Prostate gland (tissue), 2 donors: ENCODE measurements at regions not wholly inside any gene's neighbourhood (a gene's known extent, or its start where the extent isn't known, plus 50 kb on each side); places are given as distances from the start of the nearest gene placed in this dataset.

Source experiments
- DNase-seq: peaks from one replicate; pipeline ENCODE4 v3.0.0-alpha.2; 2019; ENCODE audit warnings: low spot score
- H3K27ac ChIP-seq, 2 donors: fragments of 200-600 bp; sonication (generic); 2 replicates each; pipeline ENCODE4 v1.5.1; 2017 to 2019
- H3K27me3 ChIP-seq: fragments of 200-600 bp; sonication (generic); replicated peaks from 2 replicates; pipeline ENCODE4 v1.5.1; 2019; ENCODE audit not compliant: insufficient read depth
- H3K36me3 ChIP-seq, 2 donors: fragments of 200-600 bp; sonication (generic); 1 replicate in 1 of 2; 2 replicates in 1 of 2; pipeline versions ENCODE4 v1.5.1 to v1.8.1; 2017 to 2019
- H3K4me1 ChIP-seq: fragments of 200-600 bp; sonication (generic); replicated peaks from 2 replicates; pipeline ENCODE4 v1.5.1; 2019
- H3K4me3 ChIP-seq, 2 donors: fragments of 200-600 bp; sonication (generic); 2 replicates each; pipeline ENCODE4 v1.5.1; 2017 to 2019
- H3K9me3 ChIP-seq: fragments of 200-600 bp; sonication (generic); 2 replicates; pipeline ENCODE4 v1.5.1; 2017
- CTCF ChIP-seq, 4 experiments: fragments of 200-600 bp in 2 of 4; fragments of 450-650 bp in 2 of 4; sonication (generic) in 2 of 4; IDR thresholded peaks; 1 replicate in 3 of 4; 2 replicates in 1 of 4; pipeline ENCODE4 v1.5.1; 2016 to 2019; ENCODE audit warnings: antibody characterized with exemption in 4 of 4, mild to moderate bottlenecking in 2 of 4, moderate library complexity in 2 of 4
- POLR2A ChIP-seq: fragments of 450-650 bp; IDR thresholded peaks from one replicate; pipeline ENCODE4 v1.6.1; 2016; ENCODE audit warnings: antibody characterized with exemption, mild to moderate bottlenecking
- POLR2AphosphoS5 ChIP-seq: sonication (generic); formaldehyde crosslinking; IDR thresholded peaks from one replicate; pipeline ENCODE4 v1.6.1; 2017; ENCODE audit warnings: antibody characterized with exemption
- WGBS: methylation state at CpG from one replicate; pipeline ENCODE4 v1.1.5; 2018; 5-methylcytosine and 5-hydroxymethylcytosine counted together
- intact Hi-C: fragments of 100-400 bp; cut with DNase I; formaldehyde crosslinking; loops from one replicate; pipeline ENCODE4 v1.14.2; 2022

GRCh38 chr1:14057640-14058039, 357.7 kb downstream of the PRDM2 start:
- Histone ChIP-seq H3K4me3 (no peak overlapping the region), H3K27me3 (no peaks in the 10 kb centered on the region), H3K9me3 (no peaks in the 10 kb centered on the region), H3K36me3 (no peaks in the 10 kb centered on the region), H3K27ac (no peak overlapping the region), H3K4me1 (no peaks in the 10 kb centered on the region)
- DNase-seq: no peak
- WGBS: 95% methylated on average over 3 of the region's 3 CpGs
- intact Hi-C loops: no loop called here
- no peak for TF ChIP-seq POLR2A
- no peak for TF ChIP-seq CTCF (IDR thresholded peaks at IDR 0.05)
- TF ChIP-seq POLR2AphosphoS5: no peak

GRCh38 chr1:14061204-14061603, 361.2 kb downstream of the PRDM2 start:
- intact Hi-C loops: no loop called here
- Histone ChIP-seq H3K27me3 (no peaks in the 10 kb centered on the region), H3K4me1 (no peaks in the 10 kb centered on the region), H3K36me3 (no peaks in the 10 kb centered on the region), H3K4me3 (no peak overlapping the region), H3K9me3 (no peaks in the 10 kb centered on the region), H3K27ac (no peak overlapping the region)
- DNase-seq: no peak
- WGBS: 91% methylated on average over 3 of the region's 3 CpGs
- TF ChIP-seq POLR2A (no peak), POLR2AphosphoS5 (no peak), CTCF (IDR thresholded peaks at IDR 0.05) (no peak)

- DNase-seq: no peak
- WGBS: 96% methylated on average over 5 of the region's 5 CpGs
- no peaks in the 10 kb centered on the region for H3K27me3 ChIP-seq
- no peaks in the 10 kb centered on the region for H3K4me1 ChIP-seq
- H3K36me3 ChIP-seq: no peaks in the 10 kb centered on the region
- no peaks in the 10 kb centered on the region for H3K9me3 ChIP-seq
- TF ChIP-seq CTCF (IDR thresholded peaks at IDR 0.05) (no peak), POLR2AphosphoS5 (no peak), POLR2A (no peak)
- H3K4me3 ChIP-seq: no peak overlapping the region
- intact Hi-C loops: no loop called here
- no peak overlapping the region for H3K27ac ChIP-seq
Observed at GRCh38 chr1:14061722-14062121, 361.7 kb downstream of the PRDM2 start.

GRCh38 chr1:14062669-14063068, 362.7 kb downstream of the PRDM2 start:
- no peak overlapping the region for H3K4me3 ChIP-seq
- H3K27me3 ChIP-seq: no peaks in the 10 kb centered on the region
- no peaks in the 10 kb centered on the region for H3K9me3 ChIP-seq
- intact Hi-C loops: no loop called here
- no peak overlapping the region for H3K27ac ChIP-seq
- H3K4me1 ChIP-seq: no peaks in the 10 kb centered on the region
- 68% methylated on average over 4 of the region's 4 CpGs for WGBS
- TF ChIP-seq CTCF (IDR thresholded peaks at IDR 0.05): no peak
- no peak for TF ChIP-seq POLR2AphosphoS5
- TF ChIP-seq POLR2A: no peak
- no peaks in the 10 kb centered on the region for H3K36me3 ChIP-seq
- no peak for DNase-seq

- H3K36me3 ChIP-seq: no peaks in the 10 kb centered on the region
- H3K27ac ChIP-seq: no peak overlapping the region
- intact Hi-C loops: no loop called here
- peak; percentile 20 for DNase-seq
- no peaks in the 10 kb centered on the region for H3K9me3 ChIP-seq
- H3K4me1 ChIP-seq: no peaks in the 10 kb centered on the region
- no peak for TF ChIP-seq CTCF (IDR thresholded peaks at IDR 0.05)
- TF ChIP-seq POLR2AphosphoS5: peak; percentile 43
- H3K4me3 ChIP-seq: no peak overlapping the region
- no peaks in the 10 kb centered on the region for H3K27me3 ChIP-seq
- 66% methylated on average over 14 of the region's 14 CpGs for WGBS
Observed at GRCh38 chr1:14064649-14065442, 364.9 kb downstream of the PRDM2 start.
